Trophoblast cell (in vitro differentiated cells and primary cell): ENCODE measurements at regions not wholly inside any gene's neighbourhood (a gene's known extent, or its start where the extent isn't known, plus 50 kb on each side); places are given as distances from the start of the nearest gene placed in this dataset.

Source experiments
- DNase-seq, 2 donors: peaks; one replicate each; pipeline ENCODE4 v3.0.0-alpha.2; 2016
- H2AFZ ChIP-seq: 2 replicates; pipeline ENCODE4 v1.6.1; 2013; ENCODE audit warnings: low read length, moderate library complexity, mild to moderate bottlenecking; ENCODE audit not compliant: insufficient read depth, poor library complexity
- H2AK5ac ChIP-seq: 2 replicates; pipeline ENCODE4 v1.6.1; 2013; ENCODE audit warnings: mild to moderate bottlenecking, low read length
- H2BK120ac ChIP-seq: 2 replicates; pipeline ENCODE4 v1.6.1; 2013; ENCODE audit warnings: low read length, mild to moderate bottlenecking, moderate library complexity; ENCODE audit not compliant: insufficient read depth, poor library complexity
- H2BK12ac ChIP-seq: 2 replicates; pipeline ENCODE4 v1.6.1; 2013; ENCODE audit warnings: mild to moderate bottlenecking, low read length, moderate library complexity
- H2BK5ac ChIP-seq: 2 replicates; pipeline ENCODE4 v1.6.1; 2013; ENCODE audit warnings: low read length, low read depth, moderate library complexity, mild to moderate bottlenecking; ENCODE audit not compliant: poor library complexity
- H3K14ac ChIP-seq: 2 replicates; pipeline ENCODE4 v1.6.1; 2013; ENCODE audit warnings: mild to moderate bottlenecking, low read length
- H3K18ac ChIP-seq: 2 replicates; pipeline ENCODE4 v1.6.1; 2013; ENCODE audit warnings: mild to moderate bottlenecking, low read length
- H3K23ac ChIP-seq: 2 replicates; pipeline ENCODE4 v1.6.1; 2013; ENCODE audit warnings: low read length
- H3K27ac ChIP-seq: 2 replicates; pipeline ENCODE4 v1.5.1; 2013; ENCODE audit warnings: low read depth, mild to moderate bottlenecking, inconsistent platforms, low read length, moderate library complexity
- H3K27me3 ChIP-seq: 2 replicates; pipeline ENCODE4 v1.6.1; 2013; ENCODE audit warnings: inconsistent platforms, mild to moderate bottlenecking, low read length, moderate library complexity; ENCODE audit not compliant: insufficient read depth
- H3K36me3 ChIP-seq, 2 experiments: 1 replicate in 1 of 2; 2 replicates in 1 of 2; pipeline ENCODE4 v1.6.1; 2013; ENCODE audit warnings: low read length in 2 of 2, mild to moderate bottlenecking in 2 of 2, moderate library complexity in 1 of 2; ENCODE audit not compliant: insufficient read depth in 2 of 2, control insufficient read depth in 1 of 2
- H3K4ac ChIP-seq: 2 replicates; pipeline ENCODE4 v1.6.1; 2013; ENCODE audit warnings: low read depth, mild to moderate bottlenecking, low read length, moderate library complexity
- H3K4me1 ChIP-seq, 2 experiments: 1 replicate in 1 of 2; 2 replicates in 1 of 2; pipeline ENCODE4 v1.6.1; 2013; ENCODE audit warnings: low read length in 2 of 2, mild to moderate bottlenecking in 2 of 2, moderate library complexity in 1 of 2; ENCODE audit not compliant: insufficient read depth in 2 of 2, control insufficient read depth in 1 of 2
- H3K4me2 ChIP-seq: 2 replicates; pipeline ENCODE4 v1.6.1; 2013; ENCODE audit warnings: inconsistent platforms, mild to moderate bottlenecking, low read length, moderate library complexity
- H3K4me3 ChIP-seq: 2 replicates; pipeline ENCODE4 v1.5.1; 2013; ENCODE audit warnings: mild to moderate bottlenecking, low read depth, low read length, inconsistent platforms
- H3K79me1 ChIP-seq: one replicate; pipeline ENCODE4 v1.6.1; 2013; ENCODE audit warnings: low read length
- H3K79me2 ChIP-seq: 2 replicates; pipeline ENCODE4 v1.6.1; 2013; ENCODE audit warnings: low read length, mild to moderate bottlenecking; ENCODE audit not compliant: control insufficient read depth, insufficient read depth, poor library complexity
- H3K9ac ChIP-seq: 2 replicates; pipeline ENCODE4 v1.6.1; 2013; ENCODE audit warnings: mild to moderate bottlenecking, low read length
- H3K9me3 ChIP-seq: 2 replicates; pipeline ENCODE4 v1.6.1; 2013; ENCODE audit warnings: low read depth, mild to moderate bottlenecking, control low read depth, inconsistent platforms, low read length; ENCODE audit not compliant: insufficient read depth
- H4K12ac ChIP-seq: 2 replicates; pipeline ENCODE4 v1.6.1; 2013; ENCODE audit warnings: low read depth, mild to moderate bottlenecking, low read length, moderate library complexity
- H4K8ac ChIP-seq: 2 replicates; pipeline ENCODE4 v1.6.1; 2013; ENCODE audit warnings: low read depth, mild to moderate bottlenecking, low read length, moderate library complexity
- H4K91ac ChIP-seq: one replicate; pipeline ENCODE4 v1.6.1; 2013; ENCODE audit warnings: low read depth, mild to moderate bottlenecking, low read length, moderate library complexity
- WGBS: extraction: QIAGEN DNeasy Blood & Tissue Kit; methylation state at CpG from one replicate; pipeline ENCODE4 v1.1.7; 2013; ENCODE audit warnings: missing lambda C conversion rate; ENCODE audit not compliant: insufficient read length, insufficient coverage; ENCODE audit errors: extremely low coverage; 5-methylcytosine and 5-hydroxymethylcytosine counted together

GRCh38 chr12:40557980-40558379 is 134.3 kb upstream of the CNTN1 start:
- Histone ChIP-seq H4K12ac (no peak overlapping the region), H3K4me3 (no peak overlapping the region), H3K9ac (no peak overlapping the region), H3K36me3 (no peaks in the 10 kb centered on the region), H3K79me1 (no peaks in the 10 kb centered on the region), H3K27me3 (no peaks in the 10 kb centered on the region), H3K27ac (no peak overlapping the region), H3K18ac (no peak overlapping the region), H3K79me2 (no peaks in the 10 kb centered on the region), H2BK5ac (no peak overlapping the region), H2BK12ac (no peak overlapping the region), H3K4ac (no peak overlapping the region), H2BK120ac (no peak overlapping the region), H3K9me3 (no peaks in the 10 kb centered on the region), H3K4me1 (no peaks in the 10 kb centered on the region), H3K4me2 (no peak overlapping the region), H4K8ac (no peak overlapping the region), H4K91ac (no peak overlapping the region), H2AFZ (no peak overlapping the region), H3K14ac (no peak overlapping the region), H3K23ac (no peak overlapping the region), H2AK5ac (no peak overlapping the region)
- no peak for DNase-seq
- no CpG with 5 or more reads among the region's 2 CpGs for WGBS

- no peak overlapping the region for H4K91ac ChIP-seq
- H3K27me3 ChIP-seq: no peaks in the 10 kb centered on the region
- no peaks in the 10 kb centered on the region for H3K9me3 ChIP-seq
- no peak overlapping the region for H4K8ac ChIP-seq
- H3K23ac ChIP-seq: no peak overlapping the region
- no peak overlapping the region for H3K4me3 ChIP-seq
- H3K18ac ChIP-seq: no peak overlapping the region
- H3K4me1 ChIP-seq: no peaks in the 10 kb centered on the region
- no peak for DNase-seq
- no peaks in the 10 kb centered on the region for H3K79me1 ChIP-seq
- H4K12ac ChIP-seq: no peak overlapping the region
- H2AFZ ChIP-seq: no peak overlapping the region
- no peak overlapping the region for H2BK120ac ChIP-seq
- H2BK12ac ChIP-seq: no peak overlapping the region
- H2BK5ac ChIP-seq: no peak overlapping the region
- no peak overlapping the region for H3K4me2 ChIP-seq
- no peak overlapping the region for H3K9ac ChIP-seq
- H3K27ac ChIP-seq: no peak overlapping the region
- no peaks in the 10 kb centered on the region for H3K79me2 ChIP-seq
- no peak overlapping the region for H3K4ac ChIP-seq
- H2AK5ac ChIP-seq: no peak overlapping the region
- no peak overlapping the region for H3K14ac ChIP-seq
- no peaks in the 10 kb centered on the region for H3K36me3 ChIP-seq
Observed at GRCh38 chr12:40559865-40560264, 132.4 kb upstream of the CNTN1 start.

- WGBS: no CpG with 5 or more reads among the region's 1 CpG
Observed at GRCh38 chr12:40560848-40561247, 131.4 kb upstream of the CNTN1 start.

GRCh38 chr12:40561395-40561966 is 130.8 kb upstream of the CNTN1 start:
- Histone ChIP-seq H3K23ac (no peak overlapping the region), H3K27ac (no peak overlapping the region), H3K4ac (no peak overlapping the region), H3K18ac (no peak overlapping the region), H3K14ac (no peak overlapping the region), H3K9me3 (no peaks in the 10 kb centered on the region), H3K79me1 (no peaks in the 10 kb centered on the region), H3K36me3 (no peaks in the 10 kb centered on the region), H3K79me2 (no peaks in the 10 kb centered on the region), H3K4me3 (no peak overlapping the region), H2AK5ac (no peak overlapping the region), H2BK5ac (no peak overlapping the region), H3K4me1 (no peaks in the 10 kb centered on the region), H4K8ac (no peak overlapping the region), H4K12ac (no peak overlapping the region), H2BK120ac (no peak overlapping the region), H3K9ac (no peak overlapping the region), H2BK12ac (no peak overlapping the region), H3K4me2 (no peak overlapping the region), H4K91ac (no peak overlapping the region), H3K27me3 (no peaks in the 10 kb centered on the region), H2AFZ (no peak overlapping the region)
- no CpG with 5 or more reads among the region's 4 CpGs for WGBS
- DNase-seq: no peak

More at GRCh38 chr12:40560848-40561247, 131.4 kb upstream of the CNTN1 start:
- Histone ChIP-seq H4K91ac (no peak overlapping the region), H3K4ac (no peak overlapping the region), H3K27me3 (no peaks in the 10 kb centered on the region), H2BK120ac (no peak overlapping the region), H2BK12ac (no peak overlapping the region), H3K27ac (no peak overlapping the region), H4K8ac (no peak overlapping the region), H2BK5ac (no peak overlapping the region), H3K4me3 (no peak overlapping the region), H3K79me1 (no peaks in the 10 kb centered on the region), H3K36me3 (no peaks in the 10 kb centered on the region), H3K4me2 (no peak overlapping the region), H3K9ac (no peak overlapping the region), H3K79me2 (no peaks in the 10 kb centered on the region), H3K9me3 (no peaks in the 10 kb centered on the region), H2AK5ac (no peak overlapping the region), H3K18ac (no peak overlapping the region), H3K4me1 (no peaks in the 10 kb centered on the region), H4K12ac (no peak overlapping the region), H2AFZ (no peak overlapping the region), H3K23ac (no peak overlapping the region), H3K14ac (no peak overlapping the region)
- DNase-seq: no peak
